ENCODE measurements at regions not wholly inside any gene's neighbourhood (a gene's known extent, or its start where the extent isn't known, plus 50 kb on each side); places are given as distances from the start of the nearest gene placed in this dataset.

GRCh38 chr14:44444454-44444853 is 62.6 kb downstream of the FSCB start:
- TF ChIP-seq CTCF (IDR thresholded peaks at IDR 0.05) = no peak
- no peak for TF ChIP-seq POLR2A (IDR thresholded peaks at IDR 0.05)
